HepG2 (cell line): ENCODE measurements at regions not wholly inside any gene's neighbourhood (a gene's known extent, or its start where the extent isn't known, plus 50 kb on each side); places are given as distances from the start of the nearest gene placed in this dataset.

Source experiments
- ATAC-seq: fragments of 200-7000 bp; cut with Tn5 transposase; 3 replicates; pipeline ENCODE4 v1.9.1; 2020; ENCODE audit warnings: mild to moderate bottlenecking, moderate library complexity
- BruUV-seq: library from RNA; stranded (reverse); fragments of 400-500 nt; replicated peaks from 2 replicates; lab custom pipeline; 2021; lab: Mats Ljungman, UMichigan
- CTCF ChIA-PET: fragments of 300-600 bp; formaldehyde crosslinking; extraction: SDS; loops from one replicate; lab custom pipeline; 2021; ENCODE audit warnings: low total read pairs, inconsistent platforms, low intra/inter-chr PET ratio; lab: Yijun Ruan, JAX
- POLR2A ChIA-PET: fragments of 350-600 bp; sonication (Branson Sonifier 250); formaldehyde crosslinking; loops from one replicate; lab custom pipeline; 2020; ENCODE audit warnings: antibody characterized with exemption, inconsistent platforms; lab: Yijun Ruan, JAX
- DNase-seq: peaks from one replicate; pipeline ENCODE4 v3.0.0-alpha.2; 2015; ENCODE audit warnings: low spot score
- FAIRE-seq: peaks from 3 replicates; lab custom pipeline; 2011; peaks lifted over from hg19 to GRCh38; lab: Jason Lieb, UNC
- H2AFZ ChIP-seq: one replicate; pipeline ENCODE4 v1.6.1; 2011; ENCODE audit warnings: low read length, inconsistent platforms
- H3K27ac ChIP-seq: fragments of 300-600 bp; 3 replicates; pipeline ENCODE4 v1.8.0; 2011; ENCODE audit warnings: mixed run types, mild to moderate bottlenecking, mixed read lengths, low read length, inconsistent platforms; ENCODE audit not compliant: insufficient read depth; ENCODE audit errors: extremely low read length
- H3K27me3 ChIP-seq, 2 experiments: fragments of 200-600 bp in 1 of 2; 2 replicates in 1 of 2; 3 replicates in 1 of 2; pipeline versions ENCODE4 v1.6.0 to v1.8.0; 2011; ENCODE audit warnings: low read length in 2 of 2, mild to moderate bottlenecking in 2 of 2, moderate library complexity in 2 of 2, inconsistent platforms in 1 of 2; ENCODE audit not compliant: insufficient read depth in 2 of 2, control insufficient read depth in 1 of 2
- H3K36me3 ChIP-seq, 2 experiments: fragments of 200-600 bp in 1 of 2; replicated peaks in 1 of 2; 2 replicates in 1 of 2; 3 replicates in 1 of 2; pipeline versions ENCODE4 v1.5.1 to v1.8.0; 2011; ENCODE audit warnings: low read length in 2 of 2, inconsistent platforms in 1 of 2; ENCODE audit not compliant: insufficient read depth in 2 of 2, control insufficient read depth in 1 of 2
- H3K4me1 ChIP-seq: 2 replicates; pipeline ENCODE4 v1.5.1; 2012; ENCODE audit warnings: low read length, inconsistent platforms; ENCODE audit not compliant: insufficient read depth
- H3K4me2 ChIP-seq: 2 replicates; pipeline ENCODE4 v1.6.0; 2011; ENCODE audit warnings: low read depth, low read length, inconsistent platforms
- H3K4me3 ChIP-seq, 3 experiments: fragments of 200-600 bp in 1 of 3; sonication (generic), shearing (Covaris generic) in 1 of 3; replicated peaks in 1 of 3; 2 replicates each; pipeline ENCODE4 v1.5.1; 2011 to 2016; ENCODE audit warnings: low read length in 3 of 3, inconsistent platforms in 2 of 3, low read depth in 2 of 3, mild to moderate bottlenecking in 2 of 3, control low read depth in 1 of 3, mixed read lengths in 1 of 3; ENCODE audit not compliant: insufficient read depth in 1 of 3
- H3K79me2 ChIP-seq: one replicate; pipeline ENCODE4 v1.6.1; 2011; ENCODE audit warnings: low read length, inconsistent platforms; ENCODE audit not compliant: insufficient read depth
- H3K9ac ChIP-seq: 2 replicates; pipeline ENCODE4 v1.6.0; 2011; ENCODE audit warnings: mild to moderate bottlenecking, low read depth, low read length, inconsistent platforms; ENCODE audit not compliant: insufficient read depth
- H3K9me3 ChIP-seq: 2 replicates; pipeline ENCODE4 v1.5.1; 2012; ENCODE audit warnings: mild to moderate bottlenecking, low read length
- H4K20me1 ChIP-seq: 2 replicates; pipeline ENCODE4 v1.6.0; 2011; ENCODE audit warnings: inconsistent platforms, mild to moderate bottlenecking, low read length, moderate library complexity; ENCODE audit not compliant: insufficient read depth
- CCAR2 ChIP-seq: fragments of 200-400 bp; formaldehyde crosslinking; optimal IDR thresholded peaks from 2 replicates; pipeline ENCODE3; 2018; ENCODE audit warnings: low read depth, mild to moderate bottlenecking, low read length, moderate library complexity
- GABPA ChIP-seq, 2 experiments: IDR thresholded peaks; 2 replicates each; pipeline ENCODE4 v1.6.1; 2011 to 2016; ENCODE audit warnings: low read depth in 2 of 2, low read length in 1 of 2, missing biosample characterization in 1 of 2, missing genetic modification characterization in 1 of 2
- ZNF7 ChIP-seq: IDR thresholded peaks from 2 replicates; pipeline ENCODE4 v1.6.1; 2016; ENCODE audit warnings: missing biosample characterization, missing genetic modification reagents
- WGBS: methylation state at CpG from one replicate; pipeline ENCODE4 v1.1.6; 2017; ENCODE audit warnings: low lambda C conversion rate; 5-methylcytosine and 5-hydroxymethylcytosine counted together
- in situ Hi-C: cut with HindIII; loops from 2 replicates; pipeline ENCODE4 v1.10.0; 2017; ENCODE audit warnings: low pct_unique_long_range_greater_than_20kb; ENCODE audit not compliant: extremely low pct_ligation_motif_present
- intact Hi-C: fragments of 100-400 bp; cut with micrococcal nuclease; formaldehyde crosslinking; loops from one replicate; pipeline ENCODE4 v1.10.0; 2022; ENCODE audit not compliant: unreplicated experiment
- TF ChIP-seq, protein P1 (sequence below): sonication (generic); formaldehyde crosslinking; IDR thresholded peaks from 2 replicates; pipeline ENCODE4 v1.8.0; 2023; ENCODE audit warnings: mild to moderate bottlenecking, missing genetic modification reagents
- TF ChIP-seq, protein P2 (sequence below): fragments of 450-650 bp; IDR thresholded peaks from 2 replicates; pipeline ENCODE4 v1.6.1; 2017; ENCODE audit warnings: mild to moderate bottlenecking

DNA sequence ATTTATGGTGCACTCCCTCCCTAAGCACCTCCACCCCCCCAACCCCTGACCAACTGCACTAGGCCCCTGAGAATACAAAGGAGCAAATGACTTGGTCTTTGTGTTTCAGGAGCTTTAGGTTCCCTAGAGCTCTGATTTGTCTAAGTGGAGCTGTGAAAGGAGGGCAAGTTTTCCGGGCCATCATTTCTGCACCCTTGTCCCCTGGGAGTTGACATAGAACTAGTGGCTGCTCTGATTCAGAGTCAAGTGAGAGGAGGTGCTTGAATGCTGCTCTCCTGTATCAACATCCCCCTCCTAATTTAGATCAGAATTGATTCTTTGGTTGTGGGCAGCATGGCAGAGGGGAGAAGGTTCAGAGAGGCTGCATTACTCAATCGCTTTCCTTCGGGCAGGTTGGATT, 391.6 kb downstream of the KCNRG start:
- H3K4me2 ChIP-seq: no peak overlapping the region
- no peaks in the 10 kb centered on the region for H3K9me3 ChIP-seq
- in situ Hi-C loops: no loop called here
- no peaks in the 10 kb centered on the region for H3K27me3 ChIP-seq
- no peak for TF ChIP-seq CCAR2
- TF ChIP-seq, protein P1, sequence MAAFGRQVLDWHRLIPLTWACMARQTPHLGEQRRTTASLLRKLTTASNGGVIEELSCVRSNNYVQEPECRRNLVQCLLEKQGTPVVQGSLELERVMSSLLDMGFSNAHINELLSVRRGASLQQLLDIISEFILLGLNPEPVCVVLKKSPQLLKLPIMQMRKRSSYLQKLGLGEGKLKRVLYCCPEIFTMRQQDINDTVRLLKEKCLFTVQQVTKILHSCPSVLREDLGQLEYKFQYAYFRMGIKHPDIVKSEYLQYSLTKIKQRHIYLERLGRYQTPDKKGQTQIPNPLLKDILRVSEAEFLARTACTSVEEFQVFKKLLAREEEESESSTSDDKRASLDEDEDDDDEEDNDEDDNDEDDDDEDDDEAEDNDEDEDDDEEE (CRISPR knock-in tag): no peak
- TF ChIP-seq ZNF7 (CRISPR knock-in tag): no peak
- no peak for TF ChIP-seq GABPA (IDR thresholded peaks at IDR 0.05; ENCODE audit: low read depth, low read length)
- no peak for TF ChIP-seq GABPA (CRISPR knock-in tag; IDR thresholded peaks at IDR 0.05; ENCODE audit: low read depth)
- TF ChIP-seq, protein P2, sequence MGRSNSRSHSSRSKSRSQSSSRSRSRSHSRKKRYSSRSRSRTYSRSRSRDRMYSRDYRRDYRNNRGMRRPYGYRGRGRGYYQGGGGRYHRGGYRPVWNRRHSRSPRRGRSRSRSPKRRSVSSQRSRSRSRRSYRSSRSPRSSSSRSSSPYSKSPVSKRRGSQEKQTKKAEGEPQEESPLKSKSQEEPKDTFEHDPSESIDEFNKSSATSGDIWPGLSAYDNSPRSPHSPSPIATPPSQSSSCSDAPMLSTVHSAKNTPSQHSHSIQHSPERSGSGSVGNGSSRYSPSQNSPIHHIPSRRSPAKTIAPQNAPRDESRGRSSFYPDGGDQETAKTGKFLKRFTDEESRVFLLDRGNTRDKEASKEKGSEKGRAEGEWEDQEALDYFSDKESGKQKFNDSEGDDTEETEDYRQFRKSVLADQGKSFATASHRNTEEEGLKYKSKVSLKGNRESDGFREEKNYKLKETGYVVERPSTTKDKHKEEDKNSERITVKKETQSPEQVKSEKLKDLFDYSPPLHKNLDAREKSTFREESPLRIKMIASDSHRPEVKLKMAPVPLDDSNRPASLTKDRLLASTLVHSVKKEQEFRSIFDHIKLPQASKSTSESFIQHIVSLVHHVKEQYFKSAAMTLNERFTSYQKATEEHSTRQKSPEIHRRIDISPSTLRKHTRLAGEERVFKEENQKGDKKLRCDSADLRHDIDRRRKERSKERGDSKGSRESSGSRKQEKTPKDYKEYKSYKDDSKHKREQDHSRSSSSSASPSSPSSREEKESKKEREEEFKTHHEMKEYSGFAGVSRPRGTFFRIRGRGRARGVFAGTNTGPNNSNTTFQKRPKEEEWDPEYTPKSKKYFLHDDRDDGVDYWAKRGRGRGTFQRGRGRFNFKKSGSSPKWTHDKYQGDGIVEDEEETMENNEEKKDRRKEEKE: no peak
- no peaks in the 10 kb centered on the region for H3K79me2 ChIP-seq
- peaks cover 29% of the 10 kb centered on the region for H3K4me1 ChIP-seq
- no peaks in the 10 kb centered on the region for H4K20me1 ChIP-seq
- ChIA-PET CTCF (no interaction called here), POLR2A (no interaction called here)
- no peak for FAIRE-seq
- intact Hi-C loops: loop anchor here (10.0 kb wide), 1 partner anchor 118 kb away; no protein-coding TSS in a partner anchor
- 94% methylated on average over 3 of the region's 3 CpGs for WGBS
- H3K4me3 ChIP-seq: no peak overlapping the region
- no peak overlapping the region for H3K27ac ChIP-seq
- no peak overlapping the region for H2AFZ ChIP-seq
- BruUV-seq: no TSS peak
- H3K9ac ChIP-seq: no peak overlapping the region
- peaks cover 0 to 4% of the 10 kb centered on the region in 2 experiments; a peak in 2 of 5 replicates for H3K36me3 ChIP-seq
- no peak for ATAC-seq
- no peak for DNase-seq
